Tibial nerve (tissue), 4 donors: ENCODE measurements at regions not wholly inside any gene's neighbourhood (a gene's known extent, or its start where the extent isn't known, plus 50 kb on each side); places are given as distances from the start of the nearest gene placed in this dataset.

ENCODE experiments used
- EP300 ChIP-seq, 2 donors: sonication (generic); formaldehyde crosslinking; IDR thresholded peaks; one replicate each; pipeline ENCODE4 v1.6.1; 2017; ENCODE audit warnings: antibody characterized with exemption in 2 of 2, mild to moderate bottlenecking in 1 of 2
- POLR2A ChIP-seq, 2 donors: fragments of 450-650 bp; IDR thresholded peaks; one replicate each; pipeline ENCODE4 v1.6.1; 2017; ENCODE audit warnings: antibody characterized with exemption in 2 of 2, mild to moderate bottlenecking in 2 of 2, moderate library complexity in 2 of 2
- TF ChIP-seq, protein P1 (sequence below), 5 experiments: fragments of 200-600 bp in 3 of 5; fragments of 450-650 bp in 2 of 5; sonication (generic) in 3 of 5; IDR thresholded peaks; one replicate each; pipeline ENCODE4 v1.5.1; 2016 to 2019; ENCODE audit warnings: antibody characterized with exemption in 5 of 5, mild to moderate bottlenecking in 3 of 5, moderate library complexity in 2 of 5

DNA sequence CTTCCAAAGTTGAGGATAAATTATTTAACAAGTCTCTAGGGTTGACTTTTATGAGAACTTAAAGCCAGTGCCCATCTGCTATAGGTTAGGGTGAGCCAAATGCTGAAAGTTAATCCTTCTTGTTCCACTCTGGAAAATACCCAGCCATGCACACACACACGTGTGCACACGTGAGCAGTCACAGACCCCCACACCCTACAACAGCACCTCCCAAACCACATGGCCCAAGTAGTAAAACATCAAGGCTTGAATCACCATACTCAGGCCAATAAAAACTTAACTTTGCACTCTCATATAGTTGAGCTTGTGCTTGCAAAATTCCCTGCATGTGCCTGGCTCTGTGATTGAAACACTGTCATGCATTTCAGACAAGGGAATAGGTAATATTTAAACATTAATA lies 467.6 kb downstream of the ARHGEF28 start:
- TF ChIP-seq, protein P1, sequence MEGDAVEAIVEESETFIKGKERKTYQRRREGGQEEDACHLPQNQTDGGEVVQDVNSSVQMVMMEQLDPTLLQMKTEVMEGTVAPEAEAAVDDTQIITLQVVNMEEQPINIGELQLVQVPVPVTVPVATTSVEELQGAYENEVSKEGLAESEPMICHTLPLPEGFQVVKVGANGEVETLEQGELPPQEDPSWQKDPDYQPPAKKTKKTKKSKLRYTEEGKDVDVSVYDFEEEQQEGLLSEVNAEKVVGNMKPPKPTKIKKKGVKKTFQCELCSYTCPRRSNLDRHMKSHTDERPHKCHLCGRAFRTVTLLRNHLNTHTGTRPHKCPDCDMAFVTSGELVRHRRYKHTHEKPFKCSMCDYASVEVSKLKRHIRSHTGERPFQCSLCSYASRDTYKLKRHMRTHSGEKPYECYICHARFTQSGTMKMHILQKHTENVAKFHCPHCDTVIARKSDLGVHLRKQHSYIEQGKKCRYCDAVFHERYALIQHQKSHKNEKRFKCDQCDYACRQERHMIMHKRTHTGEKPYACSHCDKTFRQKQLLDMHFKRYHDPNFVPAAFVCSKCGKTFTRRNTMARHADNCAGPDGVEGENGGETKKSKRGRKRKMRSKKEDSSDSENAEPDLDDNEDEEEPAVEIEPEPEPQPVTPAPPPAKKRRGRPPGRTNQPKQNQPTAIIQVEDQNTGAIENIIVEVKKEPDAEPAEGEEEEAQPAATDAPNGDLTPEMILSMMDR (IDR thresholded peaks at IDR 0.05), result no peak
- TF ChIP-seq EP300 (IDR thresholded peaks at IDR 0.05), result no peak
- TF ChIP-seq POLR2A (IDR thresholded peaks at IDR 0.05), result no peak
